B cell (primary cell): ENCODE measurements at regions not wholly inside any gene's neighbourhood (a gene's known extent, or its start where the extent isn't known, plus 50 kb on each side); places are given as distances from the start of the nearest gene placed in this dataset.

ENCODE experiments used
- EZH2 ChIP-seq: IDR thresholded peaks from 2 replicates; pipeline ENCODE4 v1.6.1; 2012; ENCODE audit warnings: borderline replicate concordance, low read depth, mild to moderate bottlenecking, moderate library complexity, low read length; ENCODE audit not compliant: insufficient read depth, poor library complexity, severe bottlenecking
- TF ChIP-seq, protein P1 (sequence below): fragments of 200-600 bp; IDR thresholded peaks from one replicate; pipeline ENCODE4 v1.8.0; 2022; ENCODE audit warnings: antibody characterized with exemption, mild to moderate bottlenecking

DNA sequence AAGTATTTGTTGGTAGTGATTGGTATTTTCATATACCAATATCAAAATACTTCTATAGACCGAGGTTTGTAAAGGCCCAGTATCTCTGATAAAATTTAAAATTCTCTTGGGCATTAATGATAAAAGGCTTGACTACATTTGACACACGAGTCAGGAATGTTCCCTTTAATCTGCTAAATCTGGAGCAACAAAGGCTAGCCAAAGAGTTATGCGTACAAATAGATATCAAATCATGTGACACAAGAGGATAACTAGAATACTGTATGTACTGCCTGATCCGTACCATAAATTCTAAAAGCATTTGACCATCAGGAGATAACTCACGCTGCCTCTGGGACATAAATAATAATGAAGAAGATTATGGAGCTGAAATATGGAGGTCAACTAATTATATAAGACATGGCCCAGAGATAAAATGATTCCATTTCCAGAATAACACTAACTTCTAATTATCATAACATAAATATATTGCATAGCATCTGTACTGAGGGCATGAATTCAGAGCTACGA lies 64.2 kb upstream of the SH3GLB1 start:
- TF ChIP-seq, protein P1, sequence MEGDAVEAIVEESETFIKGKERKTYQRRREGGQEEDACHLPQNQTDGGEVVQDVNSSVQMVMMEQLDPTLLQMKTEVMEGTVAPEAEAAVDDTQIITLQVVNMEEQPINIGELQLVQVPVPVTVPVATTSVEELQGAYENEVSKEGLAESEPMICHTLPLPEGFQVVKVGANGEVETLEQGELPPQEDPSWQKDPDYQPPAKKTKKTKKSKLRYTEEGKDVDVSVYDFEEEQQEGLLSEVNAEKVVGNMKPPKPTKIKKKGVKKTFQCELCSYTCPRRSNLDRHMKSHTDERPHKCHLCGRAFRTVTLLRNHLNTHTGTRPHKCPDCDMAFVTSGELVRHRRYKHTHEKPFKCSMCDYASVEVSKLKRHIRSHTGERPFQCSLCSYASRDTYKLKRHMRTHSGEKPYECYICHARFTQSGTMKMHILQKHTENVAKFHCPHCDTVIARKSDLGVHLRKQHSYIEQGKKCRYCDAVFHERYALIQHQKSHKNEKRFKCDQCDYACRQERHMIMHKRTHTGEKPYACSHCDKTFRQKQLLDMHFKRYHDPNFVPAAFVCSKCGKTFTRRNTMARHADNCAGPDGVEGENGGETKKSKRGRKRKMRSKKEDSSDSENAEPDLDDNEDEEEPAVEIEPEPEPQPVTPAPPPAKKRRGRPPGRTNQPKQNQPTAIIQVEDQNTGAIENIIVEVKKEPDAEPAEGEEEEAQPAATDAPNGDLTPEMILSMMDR = no peak
- no peak for TF ChIP-seq EZH2
